GM21576 (cell line): ENCODE measurements at regions not wholly inside any gene's neighbourhood (a gene's known extent, or its start where the extent isn't known, plus 50 kb on each side); places are given as distances from the start of the nearest gene placed in this dataset.
"Not testable (repeated sequence)": the region's sequence is repeated elsewhere in the genome, so short reads cannot be mapped to it uniquely, and the experiment has no call there.

ENCODE experiments used
- ATAC-seq: cut with Tn5 transposase; IDR thresholded peaks from one replicate; pipeline ENCODE4 v1.9.1; 2021; ENCODE audit warnings: mild to moderate bottlenecking, moderate library complexity; ENCODE audit not compliant: unreplicated experiment

- ATAC-seq, result no peak
These were observed 182.3 kb downstream of the FCRL5 start for GRCh38 chr1:157369808-157370521.

GRCh38 chr1:157368941-157369340 is 183.4 kb downstream of the FCRL5 start:
- not testable (repeated sequence) for ATAC-seq

GRCh38 chr1:157368363-157368762 is 184.0 kb downstream of the FCRL5 start:
- no peak for ATAC-seq

- ATAC-seq, result no peak
These were observed 184.4 kb downstream of the FCRL5 start for GRCh38 chr1:157367870-157368269.

- no peak for ATAC-seq
These were observed 185.1 kb downstream of the FCRL5 start for GRCh38 chr1:157367091-157367739.

- ATAC-seq, result no peak
These were observed 187.7 kb downstream of the FCRL5 start for GRCh38 chr1:157364612-157365011.

- peak; percentile 76 for ATAC-seq
These were observed 188.6 kb downstream of the FCRL5 start for GRCh38 chr1:157363660-157364140.

- ATAC-seq, result no peak
These were observed 192.3 kb downstream of the FCRL5 start for GRCh38 chr1:157360023-157360390.

- ATAC-seq, result no peak
These were observed 192.8 kb downstream of the FCRL5 start for GRCh38 chr1:157359314-157360022.

- ATAC-seq, result no peak
These were observed 195.2 kb downstream of the FCRL5 start for GRCh38 chr1:157357111-157357510.

GRCh38 chr1:157356601-157357000 is 195.7 kb downstream of the FCRL5 start:
- ATAC-seq, result no peak

GRCh38 chr1:157353546-157353945 is 198.8 kb downstream of the FCRL5 start:
- no peak for ATAC-seq

GRCh38 chr1:157352817-157353408 is 199.4 kb downstream of the FCRL5 start:
- no peak for ATAC-seq

GRCh38 chr1:157352216-157352615 is 200.1 kb downstream of the FCRL5 start:
- ATAC-seq, result no peak

- not testable (repeated sequence) for ATAC-seq
These were observed 200.5 kb downstream of the FCRL5 start for GRCh38 chr1:157351800-157352199.

GRCh38 chr1:157348538-157349480 is 203.5 kb downstream of the FCRL5 start:
- no peak for ATAC-seq

GRCh38 chr1:157347506-157347905 is 204.8 kb downstream of the FCRL5 start:
- no peak for ATAC-seq

- not testable (repeated sequence) for ATAC-seq
These were observed 199.6 kb upstream of the ETV3 start for GRCh38 chr1:157337785-157338184.

- no peak for ATAC-seq
These were observed 196.9 kb upstream of the ETV3 start for GRCh38 chr1:157335056-157335455.

GRCh38 chr1:157334041-157334440 is 195.8 kb upstream of the ETV3 start:
- ATAC-seq, result no peak
